HEK293 (cell line): ENCODE measurements at regions not wholly inside any gene's neighbourhood (a gene's known extent, or its start where the extent isn't known, plus 50 kb on each side); places are given as distances from the start of the nearest gene placed in this dataset.

Source experiments
- CTCF ChIA-PET: fragments of 350-600 bp; formaldehyde crosslinking; extraction: SDS; loops from one replicate; lab custom pipeline; 2021; ENCODE audit warnings: antibody characterized with exemption; lab: Yijun Ruan, JAX
- POLR2A ChIA-PET: fragments of 300-600 bp; formaldehyde crosslinking; extraction: SDS; loops from one replicate; lab custom pipeline; 2020; ENCODE audit warnings: antibody characterized with exemption, inconsistent platforms; lab: Yijun Ruan, JAX
- H3K27ac ChIP-seq: fragments of 200-500 bp; sonication (Bioruptor generic); 2 replicates; pipeline ENCODE4 v1.5.1; 2014; ENCODE audit warnings: low read depth, low read length, control low read depth, inconsistent platforms; ENCODE audit errors: extremely low read depth
- H3K36me3 ChIP-seq, 2 experiments: fragments of 200-500 bp in 1 of 2; sonication (Bioruptor generic) in 1 of 2; 1 replicate in 1 of 2; 2 replicates in 1 of 2; pipeline ENCODE4 v1.5.1; 2014 to 2017; ENCODE audit warnings: inconsistent platforms in 2 of 2, low read length in 2 of 2; ENCODE audit not compliant: control insufficient read depth in 2 of 2, insufficient read depth in 1 of 2
- H3K4me1 ChIP-seq: fragments of 200-500 bp; sonication (Bioruptor generic); 2 replicates; pipeline ENCODE4 v1.5.1; 2014; ENCODE audit warnings: mild to moderate bottlenecking, low read length, inconsistent platforms; ENCODE audit not compliant: control insufficient read depth, insufficient read depth
- H3K4me3 ChIP-seq: 2 replicates; pipeline ENCODE4 v1.5.1; 2011; ENCODE audit warnings: low read depth, mild to moderate bottlenecking, control low read depth, low read length, moderate library complexity
- H3K9me3 ChIP-seq: fragments of 200-500 bp; sonication (Bioruptor generic); 2 replicates; pipeline ENCODE4 v1.5.1; 2014; ENCODE audit warnings: low read depth, low read length, inconsistent platforms; ENCODE audit not compliant: control insufficient read depth, insufficient read depth
- CTCF ChIP-seq: fragments of 450-650 bp; formaldehyde crosslinking; IDR thresholded peaks from 2 replicates; pipeline ENCODE4 v1.5.1; 2016; ENCODE audit warnings: missing biosample characterization, missing genetic modification characterization
- EGR2 ChIP-seq: fragments of 450-650 bp; formaldehyde crosslinking; IDR thresholded peaks from 2 replicates; pipeline ENCODE4 v1.5.1; 2016; ENCODE audit warnings: low read depth, missing biosample characterization, missing genetic modification characterization
- GFI1B ChIP-seq: fragments of 450-650 bp; formaldehyde crosslinking; IDR thresholded peaks from 2 replicates; pipeline ENCODE4 v1.5.1; 2016; ENCODE audit warnings: missing biosample characterization, missing genetic modification characterization
- GLIS1 ChIP-seq: fragments of 450-650 bp; formaldehyde crosslinking; IDR thresholded peaks from 2 replicates; pipeline ENCODE4 v1.5.1; 2016; ENCODE audit warnings: missing biosample characterization, missing genetic modification characterization
- MYNN ChIP-seq: fragments of 450-650 bp; formaldehyde crosslinking; IDR thresholded peaks from 2 replicates; pipeline ENCODE4 v1.5.1; 2016; ENCODE audit warnings: missing biosample characterization, missing genetic modification characterization, borderline replicate concordance
- YY1 ChIP-seq: fragments of 450-650 bp; formaldehyde crosslinking; IDR thresholded peaks from 2 replicates; pipeline ENCODE4 v1.5.1; 2018; ENCODE audit warnings: missing biosample characterization, missing genetic modification characterization
- YY2 ChIP-seq: fragments of 450-650 bp; formaldehyde crosslinking; IDR thresholded peaks from 2 replicates; pipeline ENCODE4 v1.5.1; 2016; ENCODE audit warnings: missing biosample characterization, missing genetic modification characterization
- ZBTB26 ChIP-seq: fragments of 450-650 bp; formaldehyde crosslinking; optimal IDR thresholded peaks from 2 replicates; pipeline ENCODE3; 2016; ENCODE audit warnings: missing biosample characterization, mild to moderate bottlenecking, missing genetic modification characterization
- ZBTB44 ChIP-seq: fragments of 450-650 bp; IDR thresholded peaks from 2 replicates; pipeline ENCODE4 v1.5.1; 2018; ENCODE audit warnings: missing biosample characterization, mild to moderate bottlenecking, missing genetic modification characterization
- ZBTB48 ChIP-seq: fragments of 450-650 bp; formaldehyde crosslinking; IDR thresholded peaks from 2 replicates; pipeline ENCODE4 v1.5.1; 2016; ENCODE audit warnings: missing biosample characterization, missing genetic modification characterization
- ZFP41 ChIP-seq: fragments of 450-650 bp; formaldehyde crosslinking; IDR thresholded peaks from 2 replicates; pipeline ENCODE4 v1.5.1; 2016; ENCODE audit warnings: missing biosample characterization, missing genetic modification characterization, borderline replicate concordance
- ZFP69B ChIP-seq: fragments of 450-650 bp; formaldehyde crosslinking; IDR thresholded peaks from 2 replicates; pipeline ENCODE4 v1.5.1; 2016; ENCODE audit warnings: missing biosample characterization, missing genetic modification characterization
- ZNF133 ChIP-seq: fragments of 450-650 bp; formaldehyde crosslinking; IDR thresholded peaks from 2 replicates; pipeline ENCODE4 v1.5.1; 2016; ENCODE audit warnings: missing biosample characterization, missing genetic modification characterization
- ZNF174 ChIP-seq: fragments of 450-650 bp; formaldehyde crosslinking; IDR thresholded peaks from 2 replicates; pipeline ENCODE4 v1.5.0; 2017; ENCODE audit warnings: missing biosample characterization, mild to moderate bottlenecking, missing genetic modification characterization
- ZNF18 ChIP-seq: fragments of 450-650 bp; formaldehyde crosslinking; IDR thresholded peaks from 2 replicates; pipeline ENCODE4 v1.5.1; 2016; ENCODE audit warnings: missing biosample characterization, missing genetic modification characterization
- ZNF2 ChIP-seq: fragments of 450-650 bp; formaldehyde crosslinking; IDR thresholded peaks from 2 replicates; pipeline ENCODE4 v1.5.1; 2016; ENCODE audit warnings: missing biosample characterization, missing genetic modification characterization
- ZNF221 ChIP-seq: fragments of 450-650 bp; formaldehyde crosslinking; IDR thresholded peaks from 2 replicates; pipeline ENCODE4 v1.5.1; 2017; ENCODE audit warnings: missing biosample characterization, missing genetic modification characterization, borderline replicate concordance
- ZNF266 ChIP-seq: fragments of 450-650 bp; formaldehyde crosslinking; IDR thresholded peaks from 2 replicates; pipeline ENCODE4 v1.5.1; 2016; ENCODE audit warnings: missing biosample characterization, missing genetic modification characterization, low read depth
- ZNF324 ChIP-seq: fragments of 450-650 bp; formaldehyde crosslinking; IDR thresholded peaks from 2 replicates; pipeline ENCODE4 v1.5.1; 2016; ENCODE audit warnings: missing biosample characterization, missing genetic modification characterization
- ZNF335 ChIP-seq: fragments of 450-650 bp; formaldehyde crosslinking; conservative IDR thresholded peaks from 2 replicates; pipeline ENCODE4 v1.5.1; 2016; ENCODE audit warnings: missing biosample characterization, missing genetic modification characterization
- ZNF366 ChIP-seq: fragments of 450-650 bp; formaldehyde crosslinking; conservative IDR thresholded peaks from 2 replicates; pipeline ENCODE4 v1.5.1; 2016; ENCODE audit warnings: missing biosample characterization, missing genetic modification characterization
- ZNF514 ChIP-seq: fragments of 450-650 bp; formaldehyde crosslinking; IDR thresholded peaks from 2 replicates; pipeline ENCODE4 v1.5.1; 2016; ENCODE audit warnings: missing biosample characterization, missing genetic modification characterization
- ZNF529 ChIP-seq: fragments of 450-650 bp; formaldehyde crosslinking; IDR thresholded peaks from 2 replicates; pipeline ENCODE4 v1.5.1; 2017; ENCODE audit warnings: missing genetic modification characterization, missing biosample characterization; ENCODE audit not compliant: insufficient replicate concordance
- ZNF561 ChIP-seq: fragments of 450-650 bp; IDR thresholded peaks from 2 replicates; pipeline ENCODE4 v1.5.1; 2018; ENCODE audit warnings: missing biosample characterization, missing genetic modification characterization, borderline replicate concordance
- ZNF580 ChIP-seq: fragments of 450-650 bp; formaldehyde crosslinking; IDR thresholded peaks from 2 replicates; pipeline ENCODE4 v1.5.1; 2016; ENCODE audit warnings: missing biosample characterization, missing genetic modification characterization
- ZNF623 ChIP-seq: fragments of 450-650 bp; formaldehyde crosslinking; IDR thresholded peaks from 2 replicates; pipeline ENCODE4 v1.5.1; 2016; ENCODE audit warnings: missing biosample characterization, missing genetic modification characterization
- ZNF629 ChIP-seq: fragments of 450-650 bp; formaldehyde crosslinking; IDR thresholded peaks from 2 replicates; pipeline ENCODE4 v1.5.1; 2017; ENCODE audit warnings: missing biosample characterization, missing genetic modification characterization
- ZNF639 ChIP-seq: fragments of 450-650 bp; formaldehyde crosslinking; IDR thresholded peaks from 2 replicates; pipeline ENCODE4 v1.5.1; 2016; ENCODE audit warnings: missing biosample characterization, missing genetic modification characterization
- ZNF677 ChIP-seq: fragments of 450-650 bp; IDR thresholded peaks from 2 replicates; pipeline ENCODE4 v1.5.0; 2018; ENCODE audit warnings: missing biosample characterization, mild to moderate bottlenecking, missing genetic modification characterization, moderate library complexity
- ZNF837 ChIP-seq: fragments of 450-650 bp; formaldehyde crosslinking; IDR thresholded peaks from 2 replicates; pipeline ENCODE4 v1.5.1; 2016; ENCODE audit warnings: missing biosample characterization, missing genetic modification characterization
- ZSCAN30 ChIP-seq: fragments of 450-650 bp; IDR thresholded peaks from 2 replicates; pipeline ENCODE4 v1.5.1; 2018; ENCODE audit warnings: missing biosample characterization, mild to moderate bottlenecking, missing genetic modification characterization, moderate library complexity
- ZXDB ChIP-seq: fragments of 450-650 bp; formaldehyde crosslinking; IDR thresholded peaks from 2 replicates; pipeline ENCODE4 v1.5.1; 2016; ENCODE audit warnings: missing biosample characterization, missing genetic modification characterization

- no peak overlapping the region for H3K4me3 ChIP-seq
- H3K36me3 ChIP-seq: no peaks in the 10 kb centered on the region; a peak in 1 of 3 replicates
- CTCF ChIA-PET: interaction anchor here (0.6 to 3.1 kb wide), 30 partner anchors 9 to 291 kb away, joined by 3 to 33 read pairs (median 4); partner anchors contain the start of gene POP4
- peaks cover 8% of the 10 kb centered on the region for H3K9me3 ChIP-seq
- POLR2A ChIA-PET: interaction anchor here (0.9 to 1.1 kb wide), 2 partner anchors 60 to 138 kb away, joined by 4 to 6 read pairs; partner anchors contain the start of gene POP4
- H3K27ac ChIP-seq: no peak overlapping the region
- H3K4me1 ChIP-seq: 0 out of 2 replicates have a peak, but pooled peaks cover 3% of the 10 kb centered on the region
- no peak for TF ChIP-seq ZNF174
- TF ChIP-seq ZNF623 (tag by site-specific recombination): no peak
- TF ChIP-seq ZNF324 (tag by site-specific recombination): no peak
- no peak for TF ChIP-seq ZNF529
- TF ChIP-seq GFI1B (tag by site-specific recombination): no peak
- no peak for TF ChIP-seq ZNF133 (tag by site-specific recombination)
- TF ChIP-seq ZXDB: no peak
- TF ChIP-seq ZNF677 (tag by site-specific recombination): no peak
- no peak for TF ChIP-seq ZNF221
- no peak for TF ChIP-seq ZNF580 (tag by site-specific recombination)
- TF ChIP-seq ZNF561 (tag by site-specific recombination): peak; percentile 31; the same call in 1 of the 2 replicates
- TF ChIP-seq MYNN (tag by site-specific recombination): no peak
- TF ChIP-seq ZNF639 (tag by site-specific recombination): no peak
- no peak for TF ChIP-seq ZBTB48 (tag by site-specific recombination)
- no peak for TF ChIP-seq EGR2 (tag by site-specific recombination)
- no peak for TF ChIP-seq ZNF366 (tag by site-specific recombination)
- TF ChIP-seq GLIS1: no peak
- TF ChIP-seq ZNF837 (tag by site-specific recombination): no peak
- no peak for TF ChIP-seq ZNF18
- no peak for TF ChIP-seq ZNF266
- TF ChIP-seq ZSCAN30 (tag by site-specific recombination): no peak
- TF ChIP-seq YY1 (tag by site-specific recombination): no peak
- TF ChIP-seq ZNF514 (tag by site-specific recombination): no peak
- no peak for TF ChIP-seq ZFP41
- TF ChIP-seq ZNF2: no peak
- no peak for TF ChIP-seq ZNF629 (tag by site-specific recombination)
- no peak for TF ChIP-seq YY2 (tag by site-specific recombination)
- TF ChIP-seq CTCF (tag by site-specific recombination): peak; percentile 85
- TF ChIP-seq ZBTB26: no peak
- TF ChIP-seq ZFP69B (tag by site-specific recombination): no peak
- peak; percentile 79 for TF ChIP-seq ZNF335 (tag by site-specific recombination)
- 0 out of 2 replicates have a peak, but pooled peaks have one; percentile 22 for TF ChIP-seq ZBTB44
Observed at GRCh38 chr19:29467824-29468401, 57.9 kb upstream of the VSTM2B start.
